Fibroblast of peridontal ligament (primary cell): ENCODE measurements at regions not wholly inside any gene's neighbourhood (a gene's known extent, or its start where the extent isn't known, plus 50 kb on each side); places are given as distances from the start of the nearest gene placed in this dataset.
"Not testable (repeated sequence)": the region's sequence is repeated elsewhere in the genome, so short reads cannot be mapped to it uniquely, and the experiment has no call there.

Source experiments
- DNase-seq: peaks from one replicate; pipeline ENCODE4 v3.0.0-alpha.2; 2010; ENCODE audit errors: extremely low read depth

- DNase-seq = no peak
Measured at GRCh38 chr6:68158256-68158655, 476.8 kb upstream of the ADGRB3 start.

DNA sequence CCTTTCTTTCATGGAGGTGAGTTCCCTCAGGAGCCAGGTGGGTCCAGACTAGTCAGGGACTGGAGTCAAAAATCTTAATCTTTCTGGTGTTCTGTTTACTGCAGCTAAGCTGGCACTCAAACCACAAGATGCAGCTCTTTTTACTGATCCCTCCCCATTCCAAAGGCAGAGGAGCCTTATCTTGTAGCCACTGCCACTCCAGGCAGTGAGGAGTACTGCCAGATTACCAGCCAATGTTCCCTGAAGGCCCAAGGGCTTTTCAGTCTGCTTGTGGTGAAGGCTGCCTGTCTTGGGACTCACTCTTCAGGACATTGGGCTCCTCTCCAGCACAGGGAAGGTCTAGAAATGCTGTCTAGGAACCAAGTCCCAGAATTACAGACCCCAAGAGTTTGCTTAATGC is 490.4 kb upstream of the ADGRB3 start:
- no peak for DNase-seq

GRCh38 chr6:68141190-68141589 is 493.9 kb upstream of the ADGRB3 start:
- no peak for DNase-seq

GRCh38 chr6:68139130-68139529 is 496.0 kb upstream of the ADGRB3 start:
- no peak for DNase-seq

DNA sequence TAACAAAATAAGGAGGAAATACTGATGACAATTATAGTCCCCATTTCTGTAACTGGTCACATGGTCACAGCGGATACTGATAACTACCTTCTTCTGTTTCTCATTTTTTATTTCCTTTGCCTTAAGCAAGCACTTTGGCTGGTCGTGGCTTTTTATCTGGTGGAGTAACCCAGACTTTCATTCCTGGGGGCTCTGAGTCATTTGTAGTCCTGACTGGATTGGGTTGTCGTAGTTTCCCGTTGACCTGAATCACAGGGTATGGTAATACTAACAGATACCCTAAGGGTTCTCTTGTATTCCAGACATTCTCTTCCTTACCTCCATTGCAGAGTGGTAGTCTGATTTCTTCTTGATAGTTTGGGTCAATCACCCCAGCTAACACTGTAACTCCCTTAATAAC is 500.3 kb upstream of the ADGRB3 start:
- DNase-seq = no peak

DNA sequence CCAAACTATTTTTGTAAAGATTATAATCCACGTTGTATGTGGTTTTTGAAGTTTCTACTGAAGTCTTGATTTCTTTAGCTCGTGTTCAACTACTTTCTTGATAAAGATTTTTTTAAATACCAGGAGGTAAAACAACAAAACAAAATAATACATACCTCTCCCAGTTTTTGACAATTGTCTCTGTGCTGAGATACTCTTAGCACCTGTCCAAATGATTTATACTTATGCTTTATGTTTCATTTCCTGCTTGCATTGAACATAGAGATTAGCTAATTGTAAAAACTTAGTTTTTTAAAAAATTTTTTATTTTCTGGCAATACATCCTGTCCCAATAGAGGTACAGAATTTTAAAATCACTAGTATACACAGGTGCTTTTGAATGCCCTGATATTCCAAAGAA is 506.9 kb upstream of the ADGRB3 start:
- DNase-seq = no peak

DNA sequence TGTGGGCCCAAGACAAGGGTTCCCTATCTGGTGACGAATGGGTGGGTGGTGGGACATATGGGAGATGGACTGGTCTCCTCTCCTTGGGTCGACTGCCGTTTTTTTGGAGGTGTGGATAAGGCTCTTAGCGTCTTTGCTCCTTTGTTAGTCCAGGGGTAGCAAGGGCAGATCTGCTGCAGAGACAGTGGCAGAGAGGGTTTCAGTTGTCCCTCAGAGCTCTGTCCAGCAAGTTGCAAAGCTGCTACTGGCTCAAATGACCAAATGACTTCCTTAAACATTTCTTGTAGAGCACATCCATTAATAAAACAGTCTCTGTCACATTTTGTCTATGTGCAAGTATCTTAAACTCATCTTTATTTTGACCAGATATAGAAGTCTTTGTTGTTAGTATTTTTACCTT is 508.0 kb upstream of the ADGRB3 start:
- no peak for DNase-seq

- no peak for DNase-seq
Measured at GRCh38 chr6:68126089-68126749, 508.9 kb upstream of the ADGRB3 start.

DNA sequence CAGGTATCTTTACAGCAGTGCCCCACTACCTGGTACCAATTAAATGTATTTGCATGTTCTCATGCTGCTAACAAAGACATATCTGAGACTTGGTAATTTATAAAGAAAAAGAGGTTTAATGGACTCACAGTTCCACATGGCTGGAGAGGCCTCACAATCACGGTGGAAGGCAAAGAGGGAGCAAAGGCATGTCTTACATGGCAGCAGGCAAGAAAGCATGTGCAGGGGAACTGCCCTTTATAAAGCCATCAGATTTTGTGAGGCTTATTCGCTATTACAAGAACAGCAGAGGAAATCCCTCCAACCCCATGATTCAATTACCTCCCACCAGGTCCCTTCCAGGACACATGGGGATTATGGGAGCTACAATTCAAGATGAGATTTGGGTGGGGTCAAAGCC is 512.1 kb upstream of the ADGRB3 start:
- not testable (repeated sequence) for DNase-seq

DNA sequence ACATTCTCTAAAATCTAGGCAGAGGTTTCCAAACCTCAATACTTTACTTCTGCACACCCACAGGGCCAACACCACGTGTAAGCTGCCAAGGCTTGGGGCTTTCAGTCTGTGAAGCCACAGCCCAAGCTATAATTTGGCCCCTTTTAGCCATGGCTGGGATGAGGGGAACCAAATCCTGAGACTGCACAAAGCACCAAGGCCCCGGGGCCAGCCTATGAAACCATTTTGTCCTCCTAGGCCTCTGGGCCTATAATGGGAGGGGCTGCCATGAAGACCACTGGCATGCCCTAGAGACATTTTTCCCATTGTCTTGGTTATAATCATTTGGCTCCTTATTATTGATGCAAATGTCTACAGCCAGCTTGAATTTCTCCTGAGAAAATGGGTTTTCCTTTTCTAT is 513.0 kb upstream of the ADGRB3 start:
- DNase-seq = no peak

- not testable (repeated sequence) for DNase-seq
Measured at GRCh38 chr6:68120954-68121353, 514.1 kb upstream of the ADGRB3 start.

DNA sequence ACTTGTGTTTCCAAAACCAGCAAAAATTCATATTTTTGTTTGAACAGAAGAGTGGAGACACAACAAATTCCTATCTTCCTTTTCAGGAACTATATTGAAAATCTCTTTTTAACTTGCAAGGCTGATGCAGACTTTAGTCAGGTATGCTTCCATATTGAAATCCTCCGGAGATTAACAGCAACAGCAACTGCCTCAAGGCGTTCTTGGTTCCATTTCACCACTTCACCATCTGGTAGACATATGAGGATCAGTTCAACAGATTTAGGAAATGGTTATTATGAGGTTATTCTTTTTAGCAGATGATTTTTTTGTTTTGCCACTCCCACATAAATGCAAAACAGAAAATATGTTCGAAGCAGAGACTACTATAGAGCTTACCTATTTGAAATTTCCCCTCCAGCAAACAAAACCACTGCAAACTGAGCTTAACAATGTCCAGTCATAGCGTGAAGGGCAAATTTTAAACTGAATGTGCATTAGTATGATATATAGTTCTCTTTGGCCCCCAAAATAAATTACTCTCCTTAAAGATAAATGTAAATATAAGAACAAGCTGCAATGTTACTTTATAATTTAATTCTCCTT is 520.5 kb upstream of the ADGRB3 start:
- DNase-seq = no peak

- DNase-seq = no peak
Measured at GRCh38 chr6:68108233-68108835, 526.7 kb upstream of the ADGRB3 start.

- no peak for DNase-seq
Measured at GRCh38 chr6:68094070-68094469, 541.0 kb upstream of the ADGRB3 start.

DNA sequence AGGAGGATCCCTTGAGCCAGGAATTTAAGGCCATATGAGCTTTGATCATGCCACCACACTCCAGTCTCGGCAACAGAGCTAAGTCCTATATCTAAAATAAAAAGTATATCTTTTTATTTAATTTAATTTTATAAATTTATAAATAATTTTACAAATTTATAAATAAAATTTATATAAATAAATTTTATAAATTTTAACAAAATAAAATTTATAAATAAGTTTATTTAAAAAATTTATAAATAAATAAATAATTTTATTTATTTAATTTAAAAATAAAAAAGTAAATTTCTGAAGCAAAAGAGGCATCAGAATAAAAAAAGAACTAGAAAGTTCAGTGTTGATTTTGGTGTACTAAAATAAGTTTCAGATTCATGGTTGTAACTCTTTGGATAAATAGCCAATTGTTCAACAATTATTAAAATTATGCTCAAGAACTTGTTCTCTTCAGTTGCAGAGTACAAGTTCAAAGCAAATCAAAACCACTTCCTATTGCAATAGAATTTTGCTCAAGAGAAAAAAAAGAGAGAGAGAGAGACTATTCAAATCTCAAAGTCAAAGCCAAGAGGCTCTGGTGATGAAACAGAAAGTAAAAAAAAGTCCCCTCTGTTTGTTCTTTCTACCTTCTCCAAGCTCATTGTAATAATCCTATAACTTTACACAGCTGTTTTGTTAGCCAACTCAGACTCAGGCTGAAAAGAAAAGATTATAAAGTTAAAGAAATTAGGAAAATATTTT is 547.5 kb upstream of the ADGRB3 start:
- DNase-seq = no peak

- no peak for DNase-seq
Measured at GRCh38 chr6:68086199-68086598, 548.9 kb upstream of the ADGRB3 start.

DNA sequence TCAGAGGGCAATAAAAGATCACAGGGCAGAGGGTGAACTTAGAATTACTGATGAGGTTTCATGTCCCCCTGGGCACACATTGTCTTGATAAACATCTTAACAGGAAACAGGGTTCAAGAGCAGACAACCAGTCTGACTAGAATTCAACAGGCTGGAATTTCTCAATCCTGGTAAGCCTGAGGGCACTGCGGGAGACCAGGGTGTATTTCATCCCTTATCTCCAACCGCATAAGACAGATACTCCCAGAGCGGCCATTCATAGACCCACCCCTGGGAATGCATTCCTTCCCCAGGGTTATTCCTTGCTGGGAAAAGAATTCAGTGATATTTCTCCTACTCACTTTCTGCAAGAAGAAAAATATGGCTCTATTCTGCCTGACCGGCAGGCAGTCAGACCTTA is 549.5 kb upstream of the ADGRB3 start:
- DNase-seq = not testable (repeated sequence)

DNA sequence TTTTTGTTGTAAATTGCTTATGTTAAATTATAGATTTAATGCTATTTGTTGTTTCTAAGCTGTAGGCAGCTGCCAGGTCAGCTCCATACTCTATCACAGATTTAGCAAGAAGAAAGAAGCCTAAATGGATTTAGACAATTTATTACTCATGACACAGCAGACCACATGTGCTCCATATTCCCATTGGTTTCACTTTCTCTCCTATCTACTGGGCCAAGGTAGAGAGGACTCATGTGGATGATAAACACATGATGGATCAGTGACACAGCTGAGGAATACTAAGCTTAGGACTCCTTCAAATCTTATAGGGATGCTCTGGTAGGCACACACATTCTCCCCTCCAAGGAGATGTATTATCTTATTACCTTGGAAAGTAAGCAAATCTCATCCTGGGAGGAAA is 553.0 kb upstream of the ADGRB3 start:
- DNase-seq = no peak

GRCh38 chr6:68080074-68080473 is 555.0 kb upstream of the ADGRB3 start:
- DNase-seq = no peak

- DNase-seq = no peak
Measured at GRCh38 chr6:68077661-68078060, 557.4 kb upstream of the ADGRB3 start.

DNA sequence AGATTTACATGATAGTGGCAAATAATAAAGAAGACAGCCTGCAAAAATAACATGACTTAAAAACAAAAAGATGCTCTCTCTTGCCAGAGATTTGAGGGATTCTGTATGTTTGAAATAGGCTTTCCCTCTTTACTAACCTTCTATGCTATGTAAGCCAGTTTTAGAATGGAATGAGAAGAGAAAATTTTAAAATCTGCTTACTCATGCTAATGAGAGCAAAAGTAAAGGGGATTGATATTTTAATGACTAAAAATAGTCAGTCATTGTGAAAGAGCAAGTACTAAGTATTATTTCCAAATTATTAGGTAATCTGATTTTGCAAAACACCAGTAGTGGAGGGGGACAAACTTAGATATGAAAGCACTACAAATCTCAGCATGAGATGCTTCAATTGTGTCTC is 563.3 kb upstream of the ADGRB3 start:
- no peak for DNase-seq

- DNase-seq = no peak
Measured at GRCh38 chr6:68069921-68070710, 565.0 kb upstream of the ADGRB3 start.
